ENCODE measurements at regions not wholly inside any gene's neighbourhood (a gene's known extent, or its start where the extent isn't known, plus 50 kb on each side); places are given as distances from the start of the nearest gene placed in this dataset.

DNA sequence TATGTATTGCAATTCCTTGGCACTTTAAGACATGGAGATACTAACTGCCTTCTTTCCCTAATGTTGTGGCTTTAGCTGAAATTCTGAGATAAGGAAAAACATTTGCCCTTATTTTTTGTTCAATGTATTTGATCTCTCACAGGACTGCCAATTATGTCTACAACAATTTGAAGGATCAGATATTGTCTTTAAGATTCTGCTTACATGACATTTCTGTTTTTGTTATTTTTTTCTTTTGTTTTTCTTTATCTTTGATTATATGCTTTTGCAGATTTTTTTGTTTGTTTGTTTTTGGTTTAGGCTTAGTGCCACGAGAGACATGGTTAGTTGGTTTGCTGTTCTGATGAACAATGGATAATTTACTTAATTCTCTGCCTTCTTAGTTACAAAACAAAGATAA lies 303.3 kb downstream of the TECRL start:
- ChIA-PET CTCF (no interaction called here), POLR2A (no interaction called here)
- Histone ChIP-seq H2AFZ (ENCODE audit: low read depth) (no peak overlapping the region), H3K4me2 (no peak overlapping the region), H4K20me1 (ENCODE audit: insufficient read depth) (no peaks in the 10 kb centered on the region), H3K9me3 (no peaks in the 10 kb centered on the region), H3K27ac (ENCODE audit: low read depth in 2 of 2, low read length in 1 of 2) (no peak overlapping the region), H3K79me2 (ENCODE audit: insufficient read depth) (no peaks in the 10 kb centered on the region), H3K36me3 (replicated peaks in 1 of 2; ENCODE audit: control insufficient read depth in 1 of 2, insufficient read depth in 2 of 2, low read length in 1 of 2) (no peaks in the 10 kb centered on the region), H3F3A (replicated peaks; ENCODE audit: insufficient read depth) (no peaks in the 10 kb centered on the region), H3K4me3 (ENCODE audit: low read depth in 2 of 2, low read length in 1 of 2) (no peak overlapping the region), H3K4me1 (ENCODE audit: control insufficient read depth in 1 of 2, insufficient read depth in 2 of 2, low read depth in 1 of 2, low read length in 1 of 2) (no peaks in the 10 kb centered on the region), H3K9ac (no peak overlapping the region), H3K9me2 (no peaks in the 10 kb centered on the region), H3K27me3 (ENCODE audit: insufficient read depth) (no peaks in the 10 kb centered on the region)
- TF ChIP-seq NRF1 (IDR thresholded peaks at IDR 0.05; ENCODE audit: low read depth, low read length) = no peak
- no peak for TF ChIP-seq CHD2 (IDR thresholded peaks at IDR 0.05; ENCODE audit: low read length, partially characterized antibody)
- no peak for TF ChIP-seq FOSL2 (IDR thresholded peaks at IDR 0.05; ENCODE audit: borderline replicate concordance, low read depth)
- no peak for DNase-seq
- WGBS (ENCODE audit: low lambda C conversion rate) = 5% methylated on average over 1 of the region's 1 CpG

DNA sequence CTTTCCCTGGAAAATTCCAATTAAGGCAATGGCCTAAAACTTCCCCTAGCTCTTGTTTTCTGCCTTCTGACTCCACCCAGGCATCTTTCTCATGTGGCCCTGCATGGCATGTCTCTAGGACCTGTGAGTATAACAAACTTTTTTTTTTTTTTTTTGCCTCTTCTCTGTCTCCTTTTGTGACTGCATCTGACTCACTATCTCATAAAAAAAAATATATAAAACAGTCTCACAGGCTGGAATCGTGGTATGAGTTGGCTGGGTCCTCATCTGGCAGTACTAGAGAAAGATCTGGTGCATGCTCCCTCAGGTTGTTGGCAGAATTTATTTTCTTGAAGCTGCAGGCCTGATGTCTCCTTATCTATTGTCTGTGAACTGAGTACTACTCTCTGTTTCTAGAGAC lies 313.9 kb downstream of the TECRL start:
- no peak for TF ChIP-seq FOXJ3 (CRISPR knock-in tag; IDR thresholded peaks at IDR 0.05)
- TF ChIP-seq RFX5 (IDR thresholded peaks at IDR 0.05; ENCODE audit: low read length) = no peak
- TF ChIP-seq MXI1 (IDR thresholded peaks at IDR 0.05; ENCODE audit: low read depth, low read length) = no peak
- TF ChIP-seq TAF1 (IDR thresholded peaks at IDR 0.05; ENCODE audit: borderline replicate concordance, low read depth, low read length) = no peak
- TF ChIP-seq TEAD4 (IDR thresholded peaks at IDR 0.05; ENCODE audit: borderline replicate concordance, insufficient read depth) = no peak
- no peak for TF ChIP-seq PBX3 (IDR thresholded peaks at IDR 0.05)
- no peak for TF ChIP-seq EP300 (IDR thresholded peaks at IDR 0.05; ENCODE audit: borderline replicate concordance in 1 of 2, low read depth in 1 of 2, low read length in 1 of 2)
- TF ChIP-seq CHD2 (IDR thresholded peaks at IDR 0.05; ENCODE audit: low read length, partially characterized antibody) = no peak
- H3K4me1 ChIP-seq (ENCODE audit: control insufficient read depth in 1 of 2, insufficient read depth in 2 of 2, low read depth in 1 of 2, low read length in 1 of 2) = no peaks in the 10 kb centered on the region
- no peaks in the 10 kb centered on the region for H3K36me3 ChIP-seq (replicated peaks in 1 of 2; ENCODE audit: control insufficient read depth in 1 of 2, insufficient read depth in 2 of 2, low read length in 1 of 2)
- no peaks in the 10 kb centered on the region for H4K20me1 ChIP-seq (ENCODE audit: insufficient read depth)
- no peak overlapping the region for H2AFZ ChIP-seq (ENCODE audit: low read depth)
- no peaks in the 10 kb centered on the region for H3K79me2 ChIP-seq (ENCODE audit: insufficient read depth)
- H3K9me3 ChIP-seq = no peaks in the 10 kb centered on the region
- H3K27ac ChIP-seq (ENCODE audit: low read depth in 2 of 2, low read length in 1 of 2) = no peak overlapping the region
- H3K4me2 ChIP-seq = no peak overlapping the region
- H3K9me2 ChIP-seq = no peaks in the 10 kb centered on the region
- no peaks in the 10 kb centered on the region for H3K27me3 ChIP-seq (ENCODE audit: insufficient read depth)
- no peak for DNase-seq
- H3K9ac ChIP-seq = no peak overlapping the region
- WGBS (ENCODE audit: low lambda C conversion rate) = 0% methylated on average over 1 of the region's 1 CpG
- H3K4me3 ChIP-seq (ENCODE audit: low read depth in 2 of 2, low read length in 1 of 2) = no peak overlapping the region
- no peaks in the 10 kb centered on the region for H3F3A ChIP-seq (replicated peaks; ENCODE audit: insufficient read depth)
- ChIA-PET POLR2A (no interaction called here), CTCF (interaction anchor here (0.6 kb wide), 1 partner anchor 728 kb away, joined by 3 read pairs; no protein-coding TSS in a partner anchor)

DNA sequence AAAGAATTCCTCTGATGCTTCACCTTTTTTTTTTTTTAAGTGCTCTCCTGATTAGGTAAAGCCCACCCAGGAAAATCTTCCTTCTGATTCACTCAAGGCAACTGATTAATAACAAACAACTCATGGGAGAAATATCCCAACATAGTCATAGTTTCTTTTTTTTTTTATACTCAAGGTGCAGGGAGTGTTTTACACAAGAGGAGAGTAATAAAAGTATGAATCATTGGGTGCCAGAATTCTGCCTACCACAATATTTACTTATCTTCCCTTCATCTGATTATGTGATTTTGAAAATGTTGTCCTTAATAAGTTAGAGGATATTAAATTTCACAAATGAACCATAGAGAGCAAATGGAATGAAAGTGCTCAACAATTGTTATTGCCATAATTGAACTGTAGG lies 329.9 kb downstream of the TECRL start:
- Histone ChIP-seq H3K27ac (ENCODE audit: low read depth in 2 of 2, low read length in 1 of 2) (no peak overlapping the region), H3K36me3 (replicated peaks in 1 of 2; ENCODE audit: control insufficient read depth in 1 of 2, insufficient read depth in 2 of 2, low read length in 1 of 2) (no peaks in the 10 kb centered on the region), H3K4me2 (no peak overlapping the region), H3K4me1 (ENCODE audit: control insufficient read depth in 1 of 2, insufficient read depth in 2 of 2, low read depth in 1 of 2, low read length in 1 of 2) (no peaks in the 10 kb centered on the region), H3K4me3 (ENCODE audit: low read depth in 2 of 2, low read length in 1 of 2) (no peak overlapping the region), H3F3A (replicated peaks; ENCODE audit: insufficient read depth) (no peaks in the 10 kb centered on the region), H3K9me3 (no peaks in the 10 kb centered on the region), H3K27me3 (ENCODE audit: insufficient read depth) (no peaks in the 10 kb centered on the region), H4K20me1 (ENCODE audit: insufficient read depth) (no peaks in the 10 kb centered on the region), H3K9ac (no peak overlapping the region), H2AFZ (ENCODE audit: low read depth) (no peak overlapping the region), H3K79me2 (ENCODE audit: insufficient read depth) (no peaks in the 10 kb centered on the region), H3K9me2 (no peaks in the 10 kb centered on the region)
- CTCF ChIA-PET = no interaction called here
- DNase-seq = no peak
- POLR2A ChIA-PET = no interaction called here
- TF ChIP-seq GATA2 (CRISPR knock-in tag; IDR thresholded peaks at IDR 0.05) (no peak), CTCF (IDR thresholded peaks at IDR 0.05) (no peak), RAD21 (IDR thresholded peaks at IDR 0.05; ENCODE audit: low read length) (no peak), MXI1 (IDR thresholded peaks at IDR 0.05; ENCODE audit: low read depth, low read length) (no peak), FOSL2 (IDR thresholded peaks at IDR 0.05; ENCODE audit: borderline replicate concordance, low read depth) (no peak), CHD2 (IDR thresholded peaks at IDR 0.05; ENCODE audit: low read length, partially characterized antibody) (no peak), POLR2AphosphoS5 (IDR thresholded peaks at IDR 0.05; ENCODE audit: low read depth, low read length) (no peak), EZH2phosphoT487 (IDR thresholded peaks at IDR 0.05; ENCODE audit: borderline replicate concordance, low read depth) (no peak), NRF1 (IDR thresholded peaks at IDR 0.05; ENCODE audit: low read depth, low read length) (no peak), GABPA (IDR thresholded peaks at IDR 0.05; ENCODE audit: low read depth) (no peak), USF1 (IDR thresholded peaks at IDR 0.05; ENCODE audit: borderline replicate concordance, low read depth) (no peak), RFX5 (IDR thresholded peaks at IDR 0.05; ENCODE audit: low read length) (no peak), TAF1 (IDR thresholded peaks at IDR 0.05; ENCODE audit: borderline replicate concordance, low read depth, low read length) (no peak), FOXJ3 (CRISPR knock-in tag; IDR thresholded peaks at IDR 0.05) (no peak), TEAD4 (IDR thresholded peaks at IDR 0.05; ENCODE audit: borderline replicate concordance, insufficient read depth) (no peak), PBX3 (IDR thresholded peaks at IDR 0.05) (no peak)
